ENCODE measurements at regions not wholly inside any gene's neighbourhood (a gene's known extent, or its start where the extent isn't known, plus 50 kb on each side); places are given as distances from the start of the nearest gene placed in this dataset.

- TF ChIP-seq ZNF830 (tag by site-specific recombination; IDR thresholded peaks at IDR 0.05; ENCODE audit: low read depth) (no peak), ZNF610 (tag by site-specific recombination; IDR thresholded peaks at IDR 0.05; ENCODE audit: borderline replicate concordance) (no peak), ZNF138 (tag by site-specific recombination; IDR thresholded peaks at IDR 0.05; ENCODE audit: borderline replicate concordance) (no peak), ZBTB7A (tag by site-specific recombination; IDR thresholded peaks at IDR 0.05; ENCODE audit: low read depth) (no peak), ZNF624 (tag by site-specific recombination; IDR thresholded peaks at IDR 0.05) (no peak), BCL6B (tag by site-specific recombination; IDR thresholded peaks at IDR 0.05) (no peak), ZFP3 (tag by site-specific recombination; IDR thresholded peaks at IDR 0.05; ENCODE audit: low read depth) (no peak)
- TF ChIP-seq, protein P1, sequence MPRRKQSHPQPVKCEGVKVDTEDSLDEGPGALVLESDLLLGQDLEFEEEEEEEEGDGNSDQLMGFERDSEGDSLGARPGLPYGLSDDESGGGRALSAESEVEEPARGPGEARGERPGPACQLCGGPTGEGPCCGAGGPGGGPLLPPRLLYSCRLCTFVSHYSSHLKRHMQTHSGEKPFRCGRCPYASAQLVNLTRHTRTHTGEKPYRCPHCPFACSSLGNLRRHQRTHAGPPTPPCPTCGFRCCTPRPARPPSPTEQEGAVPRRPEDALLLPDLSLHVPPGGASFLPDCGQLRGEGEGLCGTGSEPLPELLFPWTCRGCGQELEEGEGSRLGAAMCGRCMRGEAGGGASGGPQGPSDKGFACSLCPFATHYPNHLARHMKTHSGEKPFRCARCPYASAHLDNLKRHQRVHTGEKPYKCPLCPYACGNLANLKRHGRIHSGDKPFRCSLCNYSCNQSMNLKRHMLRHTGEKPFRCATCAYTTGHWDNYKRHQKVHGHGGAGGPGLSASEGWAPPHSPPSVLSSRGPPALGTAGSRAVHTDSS (tag by site-specific recombination; IDR thresholded peaks at IDR 0.05) = no peak
- POLR2A ChIA-PET = no interaction called here
- Histone ChIP-seq H3K4me3 (ENCODE audit: low read depth, low read length) (no peak overlapping the region), H3K36me3 (ENCODE audit: control insufficient read depth in 2 of 2, insufficient read depth in 1 of 2, low read length in 2 of 2) (no peaks in the 10 kb centered on the region), H3K9me3 (ENCODE audit: control insufficient read depth, insufficient read depth, low read depth, low read length) (no peaks in the 10 kb centered on the region), H3K27ac (ENCODE audit: extremely low read depth, low read depth, low read length) (no peak overlapping the region), H3K4me1 (ENCODE audit: control insufficient read depth, insufficient read depth, low read length) (no peaks in the 10 kb centered on the region)
- CTCF ChIA-PET = no interaction called here
These were observed 58.7 kb upstream of the SPATA31C2 start for GRCh38 chr9:88197016-88197415.

- Histone ChIP-seq H3K4me3 (ENCODE audit: low read depth, low read length) (no peak overlapping the region), H3K36me3 (ENCODE audit: control insufficient read depth in 2 of 2, insufficient read depth in 1 of 2, low read length in 2 of 2) (no peaks in the 10 kb centered on the region), H3K4me1 (ENCODE audit: control insufficient read depth, insufficient read depth, low read length) (no peaks in the 10 kb centered on the region), H3K9me3 (ENCODE audit: control insufficient read depth, insufficient read depth, low read depth, low read length) (no peaks in the 10 kb centered on the region), H3K27ac (ENCODE audit: extremely low read depth, low read depth, low read length) (no peak overlapping the region)
- TF ChIP-seq WT1 (tag by site-specific recombination; IDR thresholded peaks at IDR 0.05) (no peak), ZNF521 (tag by site-specific recombination; IDR thresholded peaks at IDR 0.05) (no peak), IKZF3 (tag by site-specific recombination; IDR thresholded peaks at IDR 0.05) (no peak), ZNF416 (tag by site-specific recombination; IDR thresholded peaks at IDR 0.05) (no peak), ZNF658 (tag by site-specific recombination; IDR thresholded peaks at IDR 0.05) (no peak), ZNF169 (tag by site-specific recombination; IDR thresholded peaks at IDR 0.05) (no peak), ZBTB8A (tag by site-specific recombination; IDR thresholded peaks at IDR 0.05) (no peak), ZNF324 (tag by site-specific recombination; IDR thresholded peaks at IDR 0.05) (no peak), ZNF639 (tag by site-specific recombination; IDR thresholded peaks at IDR 0.05) (no peak), ZNF701 (tag by site-specific recombination; IDR thresholded peaks at IDR 0.05) (no peak), AEBP2 (tag by site-specific recombination; IDR thresholded peaks at IDR 0.05; ENCODE audit: borderline replicate concordance) (no peak)
- TF ChIP-seq, protein P2, sequence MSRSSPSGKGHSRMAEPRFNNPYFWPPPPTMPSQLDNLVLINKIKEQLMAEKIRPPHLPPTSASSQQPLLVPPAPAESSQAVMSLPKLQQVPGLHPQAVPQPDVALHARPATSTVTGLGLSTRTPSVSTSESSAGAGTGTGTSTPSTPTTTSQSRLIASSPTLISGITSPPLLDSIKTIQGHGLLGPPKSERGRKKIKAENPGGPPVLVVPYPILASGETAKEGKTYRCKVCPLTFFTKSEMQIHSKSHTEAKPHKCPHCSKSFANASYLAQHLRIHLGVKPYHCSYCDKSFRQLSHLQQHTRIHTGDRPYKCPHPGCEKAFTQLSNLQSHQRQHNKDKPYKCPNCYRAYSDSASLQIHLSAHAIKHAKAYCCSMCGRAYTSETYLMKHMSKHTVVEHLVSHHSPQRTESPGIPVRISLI (tag by site-specific recombination; IDR thresholded peaks at IDR 0.05) = no peak
- TF ChIP-seq, protein P3, sequence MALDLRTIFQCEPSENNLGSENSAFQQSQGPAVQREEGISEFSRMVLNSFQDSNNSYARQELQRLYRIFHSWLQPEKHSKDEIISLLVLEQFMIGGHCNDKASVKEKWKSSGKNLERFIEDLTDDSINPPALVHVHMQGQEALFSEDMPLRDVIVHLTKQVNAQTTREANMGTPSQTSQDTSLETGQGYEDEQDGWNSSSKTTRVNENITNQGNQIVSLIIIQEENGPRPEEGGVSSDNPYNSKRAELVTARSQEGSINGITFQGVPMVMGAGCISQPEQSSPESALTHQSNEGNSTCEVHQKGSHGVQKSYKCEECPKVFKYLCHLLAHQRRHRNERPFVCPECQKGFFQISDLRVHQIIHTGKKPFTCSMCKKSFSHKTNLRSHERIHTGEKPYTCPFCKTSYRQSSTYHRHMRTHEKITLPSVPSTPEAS (tag by site-specific recombination; IDR thresholded peaks at IDR 0.05) = no peak
- POLR2A ChIA-PET = no interaction called here
- CTCF ChIA-PET = no interaction called here
These were observed 58.0 kb upstream of the SPATA31C2 start for GRCh38 chr9:88196142-88196790.

Data from HEK293 (cell line).